ENCODE measurements at regions not wholly inside any gene's neighbourhood (a gene's known extent, or its start where the extent isn't known, plus 50 kb on each side); places are given as distances from the start of the nearest gene placed in this dataset.

- DNase-seq (ENCODE audit: low read depth): peak; percentile 71
Observed at GRCh38 chr16:80300456-80300855, 240.3 kb upstream of the DYNLRB2 start.

GRCh38 chr16:80299416-80299815, 241.4 kb upstream of the DYNLRB2 start:
- no peak for DNase-seq (ENCODE audit: low read depth)

- DNase-seq (ENCODE audit: low read depth): no peak
Observed at GRCh38 chr16:80298676-80299075, 242.1 kb upstream of the DYNLRB2 start.

- DNase-seq (ENCODE audit: low read depth): no peak
Observed at GRCh38 chr16:80296034-80296433, 244.8 kb upstream of the DYNLRB2 start.

- DNase-seq (ENCODE audit: low read depth): peak; percentile 43
Observed at GRCh38 chr16:80294172-80294571, 246.6 kb upstream of the DYNLRB2 start.

GRCh38 chr16:80288616-80289015, 252.2 kb upstream of the DYNLRB2 start:
- DNase-seq (ENCODE audit: low read depth): no peak

- DNase-seq (ENCODE audit: low read depth): no peak
Observed at GRCh38 chr16:80287674-80288073, 253.1 kb upstream of the DYNLRB2 start.

GRCh38 chr16:80285104-80285503, 255.7 kb upstream of the DYNLRB2 start:
- DNase-seq (ENCODE audit: low read depth): peak; percentile 97

- DNase-seq (ENCODE audit: low read depth): peak; percentile 18
Observed at GRCh38 chr16:80283466-80284392, 257.1 kb upstream of the DYNLRB2 start.

GRCh38 chr16:80280557-80280956, 260.2 kb upstream of the DYNLRB2 start:
- no peak for DNase-seq (ENCODE audit: low read depth)

GRCh38 chr16:80279656-80280055, 261.1 kb upstream of the DYNLRB2 start:
- DNase-seq (ENCODE audit: low read depth): no peak

- DNase-seq (ENCODE audit: low read depth): no peak
Observed at GRCh38 chr16:80277182-80277581, 263.6 kb upstream of the DYNLRB2 start.

- peak; percentile 86 for DNase-seq (ENCODE audit: low read depth)
Observed at GRCh38 chr16:80274576-80275191, 266.1 kb upstream of the DYNLRB2 start.

- peak; percentile 66 for DNase-seq (ENCODE audit: low read depth)
Observed at GRCh38 chr16:80273635-80274538, 266.9 kb upstream of the DYNLRB2 start.

GRCh38 chr16:80265624-80266306, 275.0 kb upstream of the DYNLRB2 start:
- no peak for DNase-seq (ENCODE audit: low read depth)

GRCh38 chr16:80263848-80264694, 276.7 kb upstream of the DYNLRB2 start:
- DNase-seq (ENCODE audit: low read depth): no peak

- no peak for DNase-seq (ENCODE audit: low read depth)
Observed at GRCh38 chr16:80263181-80263823, 277.5 kb upstream of the DYNLRB2 start.

- no peak for DNase-seq (ENCODE audit: low read depth)
Observed at GRCh38 chr16:80260906-80261311, 279.9 kb upstream of the DYNLRB2 start.

GRCh38 chr16:80259290-80259805, 281.4 kb upstream of the DYNLRB2 start:
- DNase-seq (ENCODE audit: low read depth): no peak

- no peak for DNase-seq (ENCODE audit: low read depth)
Observed at GRCh38 chr16:80258407-80258806, 282.4 kb upstream of the DYNLRB2 start.

Data from ELR (cell line).